ENCODE measurements at regions not wholly inside any gene's neighbourhood (a gene's known extent, or its start where the extent isn't known, plus 50 kb on each side); places are given as distances from the start of the nearest gene placed in this dataset.
"Not testable (repeated sequence)": the region's sequence is repeated elsewhere in the genome, so short reads cannot be mapped to it uniquely, and the experiment has no call there.

DNA sequence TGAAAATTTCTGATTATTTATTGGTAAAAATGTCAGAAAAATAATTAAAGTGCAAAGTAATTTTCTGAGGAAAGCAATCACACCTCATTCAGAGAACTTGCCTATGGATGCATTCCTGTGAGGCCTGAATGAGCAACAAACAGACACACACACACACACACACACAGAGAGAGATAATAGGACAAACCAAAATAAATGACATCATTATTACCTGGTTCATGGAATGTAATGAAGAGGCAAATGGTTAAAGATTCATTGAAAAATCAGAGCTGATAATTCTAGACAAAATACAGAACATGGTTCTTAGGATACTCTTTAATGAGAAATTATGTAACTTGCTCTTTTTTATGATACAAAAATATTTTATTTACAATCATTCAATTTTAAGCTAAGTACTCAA lies 490.6 kb upstream of the POU3F2 start:
- FAIRE-seq, result no peak

DNA sequence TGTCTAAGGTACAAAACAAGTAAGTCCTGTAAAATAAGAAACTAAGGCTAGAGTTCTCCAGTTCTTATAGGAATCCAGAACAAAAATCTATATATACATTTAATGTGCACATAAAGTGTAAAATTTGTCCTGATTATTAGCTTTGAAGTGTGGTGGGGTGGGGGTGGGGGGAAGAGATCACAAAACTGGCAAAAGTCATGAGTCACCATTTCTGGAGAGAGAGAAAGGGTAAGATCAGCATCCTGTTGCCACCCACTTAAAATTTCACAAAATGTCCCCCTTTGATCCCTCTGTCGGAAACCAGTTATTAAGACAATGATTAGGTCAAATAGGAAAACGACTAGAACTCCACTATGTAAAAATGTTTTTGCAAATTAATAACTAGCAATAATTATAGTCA lies 482.0 kb upstream of the POU3F2 start:
- no peak for FAIRE-seq

DNA sequence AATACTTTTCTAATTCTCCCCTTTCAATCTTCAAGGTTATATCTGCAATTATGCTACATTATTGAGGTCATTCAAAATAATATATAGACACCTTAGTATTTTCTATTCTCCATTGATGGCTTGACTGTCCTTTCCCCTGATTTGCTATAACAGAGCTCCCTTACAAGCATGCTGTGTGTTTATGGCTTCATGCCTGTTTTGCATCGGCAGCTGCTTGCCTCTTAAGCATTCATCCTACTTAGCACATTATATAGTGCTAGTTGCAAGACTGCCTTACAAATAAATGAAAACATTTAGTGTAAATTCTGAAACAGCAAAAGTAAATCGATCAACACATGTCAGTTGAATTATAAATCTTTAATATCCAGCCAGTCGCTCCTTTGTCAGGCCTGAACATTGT lies 476.2 kb upstream of the POU3F2 start:
- FAIRE-seq, result no peak

DNA sequence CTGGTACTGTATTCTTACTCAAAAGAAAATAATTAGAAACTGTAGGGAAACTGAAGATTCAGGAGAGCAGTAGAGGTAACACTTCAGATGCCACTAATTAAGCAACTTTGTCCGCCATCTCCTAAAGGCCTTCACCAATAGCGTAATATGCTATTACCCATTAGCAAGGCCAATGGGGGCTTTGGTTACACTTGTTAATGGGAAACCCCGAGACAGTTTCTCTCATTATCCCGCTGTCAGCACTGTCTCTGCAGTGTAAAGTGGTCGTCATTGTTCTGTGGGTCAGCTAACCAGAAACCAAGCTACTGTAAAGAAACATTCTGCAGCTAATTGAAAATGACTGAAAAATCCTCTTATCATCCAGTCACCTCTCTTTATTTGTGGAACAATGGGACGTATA lies 468.0 kb upstream of the POU3F2 start:
- no peak for FAIRE-seq

DNA sequence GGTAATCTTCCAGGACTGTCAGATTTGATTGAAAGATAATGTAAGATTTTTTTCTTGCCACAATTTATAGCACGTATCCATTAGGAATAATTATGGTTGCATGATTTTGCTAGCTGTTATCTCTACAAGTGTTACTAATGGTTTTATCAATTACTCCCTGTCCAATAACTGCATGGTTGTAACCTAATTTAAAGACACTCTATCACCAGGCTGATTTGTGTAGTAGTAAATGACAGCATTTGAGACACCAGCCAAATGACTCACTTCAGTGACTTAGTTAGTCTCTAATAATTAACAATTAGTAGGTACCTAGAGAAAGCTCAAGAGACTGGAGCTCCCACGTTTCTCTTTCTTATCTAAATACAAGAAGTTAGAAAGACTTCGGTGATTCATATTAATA lies 453.8 kb upstream of the POU3F2 start:
- no peak for FAIRE-seq

DNA sequence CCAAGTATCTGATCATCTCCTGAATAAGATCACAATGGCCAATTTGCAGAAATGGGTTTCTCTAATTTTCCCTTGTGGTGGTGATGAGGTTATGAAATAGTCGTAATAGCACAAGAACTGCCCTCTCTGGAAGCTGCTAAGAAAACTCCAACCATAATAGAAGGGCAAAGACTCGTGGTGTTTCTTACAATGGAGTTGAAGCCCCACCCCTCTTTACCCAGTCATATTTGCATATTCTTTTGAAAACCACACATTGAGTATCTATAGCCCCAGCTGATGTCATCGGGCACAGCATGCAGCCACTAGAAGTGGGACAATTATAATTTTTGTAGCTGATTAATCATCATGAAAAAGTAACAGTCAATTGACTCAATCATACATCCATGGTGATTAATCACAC lies 452.1 kb upstream of the POU3F2 start:
- FAIRE-seq, result no peak

DNA sequence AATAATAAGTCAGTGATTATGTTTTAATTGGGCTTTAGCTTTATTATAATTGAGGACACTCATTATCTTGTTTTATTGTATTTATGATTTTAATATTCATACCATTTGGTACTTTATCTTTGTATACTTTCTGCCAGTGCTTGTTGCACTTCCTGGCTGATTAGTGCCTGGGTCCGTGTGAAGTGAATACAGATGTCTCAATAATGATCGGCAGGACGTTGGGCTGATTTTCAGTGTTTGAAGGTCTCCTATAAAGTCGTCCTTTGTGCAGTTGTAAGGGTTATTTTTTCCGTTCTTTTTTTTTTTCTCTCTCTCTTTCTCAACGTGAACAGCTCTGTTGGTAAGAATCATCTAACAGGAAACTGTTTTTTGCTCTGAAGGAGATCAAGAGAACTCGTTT lies 450.0 kb upstream of the POU3F2 start:
- no peak for FAIRE-seq

DNA sequence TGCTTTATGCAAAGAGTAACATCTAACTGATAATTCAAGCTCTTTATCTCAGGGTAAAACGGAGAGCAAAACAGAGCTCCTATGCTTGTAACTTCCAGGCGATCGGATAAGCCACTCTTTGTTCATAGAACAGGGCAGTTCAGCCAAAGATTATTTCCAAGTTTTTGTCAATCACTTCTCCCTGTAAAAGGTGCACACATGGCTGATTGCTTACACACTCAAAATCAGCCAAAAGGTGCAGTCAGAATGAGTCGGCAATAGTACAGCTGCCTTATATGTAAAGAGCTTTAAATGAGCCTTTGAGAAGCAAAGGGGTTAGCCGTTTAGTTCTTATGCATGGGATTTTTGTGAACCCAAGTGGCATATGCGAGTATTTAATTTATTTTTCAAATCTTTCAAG lies 449.6 kb upstream of the POU3F2 start:
- no peak for FAIRE-seq

DNA sequence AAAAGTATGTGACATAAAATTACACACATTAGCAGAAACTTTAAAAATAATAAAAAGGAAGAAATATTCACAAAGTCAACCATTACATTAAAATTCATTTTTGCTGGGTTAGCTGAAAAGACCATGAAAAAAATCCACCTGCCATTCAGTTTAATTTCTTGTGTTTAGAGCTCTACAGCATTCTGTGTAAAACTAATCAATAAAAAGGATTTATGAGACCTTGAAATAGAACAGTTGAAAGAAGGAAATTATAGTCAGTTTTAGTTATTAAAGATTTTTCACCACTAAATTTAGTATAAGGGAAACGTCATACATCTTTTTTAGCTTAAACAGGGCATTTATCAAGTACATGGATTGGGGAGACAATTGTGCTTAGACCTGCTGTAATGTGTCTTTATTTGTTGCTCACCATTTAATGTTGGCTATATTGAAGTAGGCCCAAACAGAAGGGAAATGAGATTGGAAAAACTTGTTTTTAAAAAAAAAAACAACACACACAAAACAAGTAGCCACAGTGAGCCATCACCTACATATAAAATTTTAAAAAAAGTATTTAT lies 438.7 kb upstream of the POU3F2 start:
- FAIRE-seq, result no peak

DNA sequence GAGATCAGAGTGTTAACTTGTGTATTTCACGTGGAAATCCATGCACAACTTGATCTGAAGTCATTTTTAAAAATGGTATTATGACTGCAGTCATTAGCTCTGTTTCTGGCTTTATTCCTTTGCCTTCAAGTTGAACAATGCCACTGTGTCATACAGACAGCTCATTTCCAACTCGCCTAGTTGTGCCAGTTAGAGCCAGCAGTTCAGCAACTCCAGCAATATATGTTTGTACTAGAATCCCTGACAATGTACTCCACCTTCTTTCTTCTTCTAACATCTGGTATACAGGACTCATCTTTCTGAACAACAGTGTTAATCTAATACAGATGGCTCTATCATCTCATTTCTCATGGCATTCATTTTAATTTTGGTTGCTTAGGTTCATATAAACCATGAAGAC lies 418.3 kb upstream of the POU3F2 start:
- FAIRE-seq, result no peak

DNA sequence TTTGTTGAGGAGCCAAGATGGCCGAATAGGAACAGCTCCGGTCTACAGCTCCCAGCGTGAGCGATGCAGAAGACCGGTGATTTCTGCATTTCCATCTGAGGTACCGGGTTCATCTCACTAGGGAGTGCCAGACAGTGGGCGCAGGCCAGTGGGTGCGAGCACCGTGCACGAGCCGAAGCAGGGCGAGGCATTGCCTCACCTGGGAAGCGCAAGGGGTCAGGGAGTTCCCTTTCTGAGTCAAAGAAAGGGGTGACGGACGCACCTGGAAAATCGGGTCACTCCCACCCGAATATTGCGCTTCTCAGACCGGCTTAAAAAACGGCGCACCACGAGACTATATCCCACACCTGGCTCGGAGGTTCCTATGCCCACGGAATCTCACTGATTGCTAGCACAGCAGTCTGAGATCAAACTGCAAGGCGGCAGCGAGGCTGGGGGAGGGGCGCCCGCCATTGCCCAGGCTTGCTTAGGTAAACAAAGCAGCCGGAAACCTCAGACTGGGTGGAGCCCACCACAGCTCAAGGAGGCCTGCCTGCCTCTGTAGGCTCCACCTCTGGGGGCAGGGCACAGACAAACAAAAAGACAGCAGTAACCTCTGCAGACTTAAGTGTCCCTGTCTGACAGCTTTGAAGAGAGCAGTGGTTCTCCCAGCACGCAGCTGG lies 417.7 kb upstream of the POU3F2 start:
- FAIRE-seq, result not testable (repeated sequence)

DNA sequence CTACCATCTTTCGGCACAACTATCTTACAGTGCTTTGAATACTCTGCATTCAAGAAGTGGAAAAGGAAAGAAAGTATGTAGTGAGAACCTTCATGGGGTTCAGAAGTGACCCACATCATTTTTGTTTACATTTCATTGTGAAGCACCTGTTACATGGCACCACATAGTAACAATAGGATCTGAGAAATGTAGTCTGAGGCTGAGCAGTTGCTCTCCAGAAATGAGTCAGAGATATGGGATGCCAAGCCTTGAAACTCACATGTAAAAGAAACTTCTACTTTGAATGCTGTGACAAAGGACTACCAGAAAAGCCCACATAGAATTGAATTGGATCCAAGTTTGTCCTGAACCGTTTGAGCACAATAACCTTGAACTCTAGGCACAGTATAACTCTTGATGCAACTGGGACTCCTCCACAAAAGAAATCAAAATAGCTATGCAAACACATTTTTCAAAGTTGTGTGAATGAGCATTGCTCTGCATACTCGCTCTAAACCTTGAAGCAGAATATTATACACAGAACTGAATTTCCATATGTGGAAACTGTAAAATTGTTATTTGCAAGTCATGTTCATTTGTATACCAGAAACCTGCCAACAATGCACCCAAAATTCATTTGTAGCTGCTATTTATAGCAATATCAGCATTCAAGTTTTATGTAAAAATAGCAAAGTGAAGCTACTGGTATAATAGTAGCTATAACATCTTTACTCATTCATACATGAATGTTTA lies 400.9 kb upstream of the POU3F2 start:
- no peak for FAIRE-seq

DNA sequence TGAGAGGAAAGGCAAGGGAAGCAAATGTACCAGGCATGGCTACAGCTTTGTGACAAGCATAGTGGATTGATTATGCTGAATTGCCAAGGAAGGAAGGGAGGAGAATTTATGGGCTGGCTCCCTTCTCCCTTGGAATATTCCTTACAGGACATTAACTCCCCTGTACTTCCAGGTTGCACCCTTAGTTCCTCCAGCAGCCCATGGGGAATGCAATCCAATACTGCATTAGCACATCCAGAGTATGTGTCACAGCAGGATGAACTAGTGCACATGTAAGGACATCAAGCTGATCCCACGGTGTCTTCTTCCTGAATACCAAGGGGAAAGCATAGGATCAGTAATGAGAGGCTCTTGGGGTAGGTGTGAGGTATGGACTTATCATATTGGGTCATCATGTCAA lies 390.7 kb upstream of the POU3F2 start:
- no peak for FAIRE-seq

DNA sequence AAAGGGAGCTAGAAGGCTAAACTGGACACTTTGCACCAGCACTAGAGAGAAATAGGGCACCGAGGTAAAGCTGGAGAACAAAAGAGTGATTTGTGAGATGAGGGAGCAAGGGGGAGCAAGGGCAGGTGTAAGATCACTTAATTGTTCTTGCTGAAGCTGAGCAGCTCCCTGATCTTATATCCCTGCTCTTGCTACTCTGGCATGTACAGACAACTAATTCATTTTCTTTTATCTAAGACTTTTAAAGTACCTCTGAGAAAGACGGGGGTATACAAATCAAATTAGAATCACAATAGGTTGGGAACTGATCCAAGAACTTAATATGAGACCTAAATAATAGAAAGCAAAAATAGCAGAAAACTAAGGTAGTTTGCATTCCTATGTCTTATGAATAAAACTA lies 381.7 kb upstream of the POU3F2 start:
- no peak for FAIRE-seq

DNA sequence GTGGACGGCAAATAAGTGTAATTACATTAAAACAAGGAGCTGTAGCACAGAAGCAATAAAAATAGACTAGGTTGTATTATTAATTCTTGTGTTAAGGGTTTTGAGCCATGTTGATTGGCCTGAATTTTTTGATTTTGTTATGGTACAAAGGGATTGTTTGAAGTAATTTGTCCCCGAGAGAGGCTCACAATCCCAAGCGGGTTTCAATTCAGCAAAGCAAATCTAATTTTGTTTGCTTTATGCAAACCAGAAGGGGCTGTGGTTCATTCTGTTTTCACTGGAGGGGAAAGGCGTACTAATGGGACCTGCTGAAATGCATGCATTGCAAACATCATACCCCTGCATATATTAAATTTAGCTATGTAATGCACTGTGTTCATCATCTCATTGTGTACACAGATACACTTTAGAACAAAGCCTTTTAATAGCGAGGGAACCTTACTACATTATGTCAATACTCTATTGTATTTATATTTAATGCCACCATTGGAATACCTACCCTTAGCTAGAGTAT lies 379.5 kb upstream of the POU3F2 start:
- FAIRE-seq, result no peak

DNA sequence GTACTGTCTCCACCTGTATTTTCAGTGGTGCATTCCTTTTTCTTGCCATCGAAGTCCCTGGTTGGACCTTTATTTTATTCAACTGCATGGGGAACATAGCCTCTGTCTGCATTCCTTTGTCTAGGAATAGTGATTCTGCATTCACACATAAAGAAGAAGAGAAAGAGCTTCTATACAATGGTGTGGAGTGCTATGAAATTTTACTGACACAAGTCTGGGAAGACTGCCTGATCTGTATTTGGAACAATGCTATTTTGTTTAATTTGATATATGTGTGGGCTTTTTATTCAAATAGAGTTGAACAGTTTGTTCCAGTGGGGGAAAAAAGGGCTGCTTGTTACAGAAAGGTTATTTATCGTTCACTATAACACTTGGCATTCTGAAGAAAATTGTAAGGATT lies 375.7 kb upstream of the POU3F2 start:
- FAIRE-seq, result no peak

DNA sequence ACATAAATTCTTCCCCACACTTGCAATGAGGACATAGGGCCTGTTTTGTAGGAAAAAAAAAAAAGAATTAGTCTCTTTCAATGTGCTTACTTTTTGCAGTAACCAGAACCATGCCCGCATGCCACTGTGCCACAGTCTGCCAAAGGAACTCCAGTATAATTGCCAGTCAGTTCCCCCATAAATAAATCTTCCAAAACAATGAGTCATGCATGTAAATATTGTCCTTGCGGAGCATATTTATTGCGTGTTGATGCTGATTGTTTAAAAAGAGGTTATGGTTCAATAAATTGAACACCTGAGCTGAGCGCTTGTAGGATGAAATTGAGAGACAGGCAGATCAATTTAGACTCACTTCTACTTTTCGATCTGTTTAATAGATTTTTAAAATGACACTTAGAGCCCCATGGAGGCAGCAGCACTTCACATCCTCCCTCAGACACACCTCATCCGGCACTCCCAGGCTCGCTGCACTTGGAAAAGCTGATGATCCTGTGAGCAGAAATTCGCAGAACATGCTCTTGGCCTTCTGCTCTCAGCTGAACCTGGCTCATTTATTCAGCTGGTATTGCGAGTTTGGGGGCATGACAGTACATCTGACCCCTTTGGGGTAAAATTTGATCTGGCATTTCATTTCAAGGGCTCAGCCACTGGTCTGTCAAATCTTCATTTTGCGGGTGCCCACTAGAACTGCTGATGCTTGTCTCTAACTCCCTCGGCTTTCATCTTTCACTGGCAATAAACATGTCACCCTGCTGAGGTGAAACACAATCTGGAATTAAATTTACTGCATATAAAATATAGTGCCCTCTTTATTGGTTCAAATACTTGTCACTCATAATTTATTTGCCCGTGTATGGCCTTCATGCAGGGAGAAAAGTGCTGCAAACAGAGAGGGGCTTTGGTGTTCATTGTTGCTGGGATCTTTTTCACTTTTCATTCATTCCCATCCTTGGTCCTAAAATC lies 371.1 kb upstream of the POU3F2 start:
- no peak for FAIRE-seq

DNA sequence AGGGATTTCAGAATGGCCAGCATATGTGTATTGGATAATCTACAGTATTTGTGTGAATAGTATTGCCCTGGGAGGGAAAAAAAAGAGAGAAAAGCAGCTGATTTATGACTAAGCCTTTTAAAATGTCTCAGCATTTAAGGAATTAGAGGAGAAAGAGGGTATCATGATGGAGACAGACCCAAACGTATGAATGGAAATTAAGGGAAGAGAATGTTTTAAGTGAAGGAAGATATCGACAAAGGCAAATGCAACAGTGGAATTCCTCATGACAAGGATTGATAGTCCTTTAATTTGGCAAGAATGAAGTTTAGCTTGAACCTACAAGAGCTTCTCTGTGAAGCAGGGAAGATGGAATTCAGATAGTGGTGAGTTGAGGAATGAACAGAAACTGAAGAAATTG lies 367.3 kb upstream of the POU3F2 start:
- FAIRE-seq, result no peak

DNA sequence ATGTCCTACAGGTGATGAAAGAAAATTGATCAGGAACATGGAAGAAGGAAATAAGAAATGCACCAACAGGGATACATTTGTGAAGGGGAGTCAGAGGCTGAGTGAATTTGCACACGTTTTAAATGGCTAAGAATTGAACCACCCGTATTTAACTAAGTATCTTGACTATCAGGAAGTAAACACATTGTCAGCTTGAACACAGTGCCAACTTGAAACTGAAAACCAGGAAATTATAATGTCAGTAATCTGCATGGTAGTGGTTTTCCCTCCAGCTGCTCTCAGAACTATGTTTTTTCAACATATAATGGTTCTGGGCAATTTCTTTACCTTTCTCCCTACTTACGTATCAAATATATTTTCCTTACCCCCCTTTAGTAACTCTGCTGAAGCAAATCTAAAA lies 366.5 kb upstream of the POU3F2 start:
- FAIRE-seq, result no peak

DNA sequence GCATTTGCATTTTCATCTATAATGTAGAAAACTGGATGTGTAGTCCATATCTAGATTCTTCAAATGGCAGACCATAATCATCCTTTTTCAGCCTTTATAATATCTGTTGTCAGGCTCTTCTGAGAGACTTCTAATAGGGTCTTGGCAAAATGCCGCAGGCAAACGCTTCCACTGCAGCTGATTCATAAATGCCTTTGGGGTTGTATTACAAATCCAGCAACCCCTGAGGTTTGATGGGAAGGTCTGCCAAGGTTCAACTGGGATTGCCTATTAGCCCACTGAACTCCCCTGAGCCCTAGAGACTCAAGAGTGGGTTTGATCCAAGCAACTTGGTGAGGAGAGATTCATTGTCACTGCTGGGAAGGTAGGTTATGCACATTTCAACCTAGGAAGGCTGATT lies 365.2 kb upstream of the POU3F2 start:
- FAIRE-seq, result no peak

DNA sequence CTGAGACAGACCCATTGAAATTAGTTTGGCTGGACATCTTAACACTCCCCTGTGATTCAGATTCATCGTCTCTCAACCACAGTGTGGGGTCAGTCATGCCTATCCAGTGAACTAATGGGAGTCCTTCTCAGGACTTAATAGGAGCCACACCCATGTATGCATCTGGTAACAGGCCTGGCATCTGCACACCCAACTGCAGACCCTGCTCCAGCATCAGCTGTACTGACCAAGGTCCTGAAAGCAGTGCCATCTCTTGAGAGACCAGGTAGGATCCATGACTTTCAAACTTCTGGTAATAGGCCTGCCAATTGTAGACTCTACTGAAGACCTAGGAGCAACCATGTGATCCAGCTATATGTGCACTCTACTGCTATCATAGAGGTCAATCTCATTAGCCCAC lies 363.6 kb upstream of the POU3F2 start:
- no peak for FAIRE-seq

DNA sequence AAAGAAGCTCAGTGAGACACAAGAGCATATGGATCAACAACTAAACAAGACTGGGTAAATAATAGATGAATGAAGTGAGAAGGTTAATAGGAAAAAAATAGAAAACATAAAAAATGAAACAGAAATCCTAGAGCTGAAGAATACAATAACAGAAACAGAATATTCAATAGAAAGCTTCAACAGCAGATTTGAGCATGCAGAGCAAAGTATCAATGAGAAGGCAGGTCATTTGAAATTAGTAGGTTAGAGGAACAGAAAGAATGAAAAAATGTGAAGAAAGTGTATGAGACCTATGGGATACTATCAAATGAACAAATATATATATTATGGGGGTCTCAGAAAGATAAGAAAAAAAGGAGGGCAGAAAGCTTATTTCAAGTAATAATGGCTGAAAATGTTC lies 362.9 kb upstream of the POU3F2 start:
- FAIRE-seq, result no peak

DNA sequence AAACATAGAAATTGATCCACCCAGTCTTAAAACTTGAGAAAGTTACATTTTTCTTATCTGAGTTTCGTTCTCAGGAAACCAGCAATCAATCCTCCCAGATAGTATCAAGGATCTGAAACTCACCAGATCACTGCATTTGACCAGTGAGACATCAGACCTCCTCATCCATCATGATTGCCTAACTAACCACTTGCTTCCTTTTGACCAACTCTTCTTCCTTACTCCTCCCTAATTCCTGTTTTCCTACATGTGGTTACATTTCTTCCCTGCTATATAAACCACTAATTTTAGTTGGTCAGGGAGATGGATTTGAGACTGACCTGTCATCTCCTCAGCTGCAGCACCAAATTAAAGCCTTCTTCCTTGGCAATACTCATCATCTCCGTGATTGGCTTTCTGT lies 357.1 kb upstream of the POU3F2 start:
- FAIRE-seq, result no peak

Measured in endometrium (tissue), 2 donors.